ENCODE measurements at regions not wholly inside any gene's neighbourhood (a gene's known extent, or its start where the extent isn't known, plus 50 kb on each side); places are given as distances from the start of the nearest gene placed in this dataset.
A peak's percentile ranks its signal among the peaks of the same experiment; 100 is the strongest.

DNA sequence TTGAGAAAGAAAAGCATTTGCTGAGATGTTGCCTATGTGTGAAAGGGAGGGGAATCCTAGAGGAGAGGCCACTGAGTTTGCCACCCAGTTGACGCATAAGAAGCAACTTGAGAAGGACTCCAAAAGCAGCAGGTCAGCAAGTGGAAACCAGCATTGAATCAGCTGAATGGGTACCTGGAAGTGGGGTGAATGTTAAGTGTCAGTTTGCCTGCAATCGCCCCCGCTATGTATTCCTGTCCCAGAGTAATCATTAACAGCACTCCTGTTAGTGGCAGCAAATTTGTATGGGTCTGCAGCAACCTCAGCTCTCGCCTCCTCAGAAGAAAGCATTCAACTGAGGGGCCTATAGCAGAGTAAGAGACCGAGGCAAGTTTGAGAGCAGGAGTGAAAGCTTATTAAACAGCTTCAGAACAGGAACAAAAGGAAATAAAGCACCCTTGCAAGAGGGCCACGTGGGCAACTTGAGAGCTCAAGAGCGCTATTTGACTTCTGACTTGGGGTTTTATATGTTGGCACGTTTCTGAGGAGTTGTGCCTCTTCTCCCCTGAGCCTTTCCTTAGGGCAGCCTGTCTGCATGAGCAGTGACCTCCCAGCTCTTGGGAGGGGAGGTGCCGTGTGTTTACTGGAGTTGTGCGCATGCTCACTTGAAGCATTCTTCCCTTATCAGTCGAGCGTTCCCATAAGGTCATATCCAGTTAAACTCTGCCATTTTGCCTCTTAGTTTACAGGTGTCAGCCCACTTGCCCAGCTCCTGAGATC lies 122.6 kb upstream of the PHACTR1 start:
- no peak for DNase-seq

- DNase-seq: no peak
Measured at GRCh38 chr6:12594530-12594893, 122.1 kb upstream of the PHACTR1 start.

DNA sequence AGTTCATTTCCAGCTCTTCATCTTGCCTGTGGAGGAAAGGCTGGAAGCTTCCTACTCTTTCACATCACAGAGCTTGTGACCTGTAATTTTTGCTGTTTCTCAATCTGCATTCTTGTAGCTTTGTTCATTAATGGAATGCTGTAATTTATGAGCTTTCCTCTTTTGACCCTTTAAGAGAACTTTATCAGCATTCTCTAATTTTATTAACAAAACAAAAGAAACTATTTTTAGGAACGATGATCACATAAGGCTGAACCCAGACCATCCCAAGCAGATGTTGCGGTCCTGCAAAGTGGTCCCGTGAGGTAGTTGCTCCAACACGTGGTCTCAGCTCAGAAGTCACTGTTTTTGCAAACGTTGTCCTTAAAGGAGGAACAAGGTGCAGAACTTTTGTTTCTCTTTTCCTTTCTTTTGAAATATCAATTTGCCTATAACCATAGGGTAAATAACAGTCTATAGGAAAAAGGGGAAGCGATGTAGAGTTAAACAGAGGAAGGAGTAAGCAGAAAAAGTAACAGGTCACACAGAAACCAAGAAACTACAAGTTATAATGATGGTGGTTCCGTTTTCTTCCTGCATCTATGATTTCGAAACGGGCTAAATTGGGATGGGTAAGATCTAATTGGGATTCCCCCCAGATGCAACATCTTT lies 121.3 kb upstream of the PHACTR1 start:
- DNase-seq: peak; percentile 20

GRCh38 chr6:12596731-12597130 lies 119.8 kb upstream of the PHACTR1 start:
- no peak for DNase-seq

- DNase-seq: peak; percentile 31
Measured at GRCh38 chr6:12598919-12599318, 117.6 kb upstream of the PHACTR1 start.

- DNase-seq: no peak
Measured at GRCh38 chr6:12601881-12602280, 114.7 kb upstream of the PHACTR1 start.

- DNase-seq: no peak
Measured at GRCh38 chr6:12602342-12602741, 114.2 kb upstream of the PHACTR1 start.

- peak; percentile 63 for DNase-seq
Measured at GRCh38 chr6:12602951-12603672, 113.5 kb upstream of the PHACTR1 start.

- no peak for DNase-seq
Measured at GRCh38 chr6:12603673-12604049, 112.9 kb upstream of the PHACTR1 start.

- peak; percentile 88 for DNase-seq
Measured at GRCh38 chr6:12605888-12606345, 110.7 kb upstream of the PHACTR1 start.

DNA sequence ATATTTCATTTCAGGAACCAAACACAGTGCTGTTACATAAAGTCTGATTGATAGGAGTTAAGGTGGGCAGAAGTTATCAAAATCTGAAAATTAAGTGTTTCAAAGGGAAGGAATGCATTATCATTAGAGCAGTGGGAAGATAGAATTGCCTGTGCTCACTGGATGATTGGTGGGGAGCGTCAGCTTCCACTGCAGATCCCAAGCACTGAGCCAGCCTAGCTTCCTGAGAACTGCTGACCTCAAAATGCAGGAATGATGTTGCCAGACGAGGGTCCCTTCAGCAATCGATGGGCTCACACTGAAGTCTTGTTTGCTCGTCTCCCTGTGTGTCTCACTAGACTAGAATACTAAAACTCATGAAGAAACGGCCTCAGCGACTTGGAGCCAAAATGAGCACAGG lies 110.0 kb upstream of the PHACTR1 start:
- DNase-seq: no peak

DNA sequence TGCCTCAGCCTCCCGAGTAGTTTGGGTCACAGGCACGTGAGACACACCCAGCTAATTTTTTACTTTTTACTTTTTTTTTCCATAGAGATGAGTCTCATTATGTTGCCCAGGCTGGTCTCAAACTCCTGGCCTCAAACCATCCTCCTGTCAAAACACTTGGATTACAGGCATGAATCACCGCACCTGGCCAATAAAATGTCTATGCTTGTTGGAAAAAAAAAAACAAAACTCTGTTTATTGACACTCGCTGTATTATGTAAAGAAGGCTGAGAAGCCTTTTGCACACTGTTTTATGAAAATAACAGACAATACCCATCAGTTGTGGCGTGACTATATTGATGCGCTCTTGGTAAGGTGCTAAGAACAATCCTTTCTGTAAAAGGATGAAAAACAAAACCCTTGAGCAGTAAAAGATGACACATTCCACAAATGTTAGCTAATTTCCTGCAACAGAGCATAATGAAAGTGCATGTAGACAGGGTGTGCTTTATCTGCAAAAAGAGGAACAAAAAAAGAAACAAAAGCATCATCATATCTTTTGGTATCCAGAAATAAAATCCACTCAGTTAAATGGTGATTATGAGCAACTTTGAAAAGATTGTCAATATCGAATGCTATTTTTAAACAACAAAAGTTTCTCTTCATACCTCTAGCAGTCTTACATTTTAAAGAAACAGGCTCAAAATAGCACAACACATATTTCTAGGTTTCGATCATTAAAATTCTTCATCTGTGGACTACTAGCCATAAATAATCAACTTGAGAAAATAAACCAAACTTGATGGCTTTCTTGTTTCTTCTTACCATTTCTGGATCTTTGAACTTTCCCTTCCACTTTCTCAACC lies 108.3 kb upstream of the PHACTR1 start:
- peak; percentile 45 for DNase-seq

- no peak for DNase-seq
Measured at GRCh38 chr6:12608874-12609273, 107.7 kb upstream of the PHACTR1 start.

- DNase-seq: no peak
Measured at GRCh38 chr6:12609751-12610150, 106.8 kb upstream of the PHACTR1 start.

DNA sequence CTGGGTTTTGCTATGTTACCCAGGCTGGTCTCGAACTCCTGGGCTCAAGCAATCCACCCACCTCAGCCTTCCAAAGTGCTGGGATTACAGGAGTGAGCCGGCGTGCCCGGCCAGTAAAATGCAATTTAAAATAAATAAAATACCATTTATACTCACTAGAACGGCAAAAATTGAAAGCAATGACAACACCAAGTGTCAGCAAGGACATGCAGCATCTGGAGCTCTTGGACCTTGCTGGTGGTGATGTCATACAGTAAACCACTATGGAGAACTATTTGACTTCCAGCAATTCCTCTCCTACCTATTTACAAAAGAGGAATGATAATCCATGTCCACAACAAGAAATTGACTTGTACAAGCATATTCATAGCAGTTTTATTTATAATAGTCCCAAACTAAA lies 105.7 kb upstream of the PHACTR1 start:
- DNase-seq: no peak

- no peak for DNase-seq
Measured at GRCh38 chr6:12613811-12614210, 102.8 kb upstream of the PHACTR1 start.

- no peak for DNase-seq
Measured at GRCh38 chr6:12614456-12614855, 102.1 kb upstream of the PHACTR1 start.

GRCh38 chr6:12618296-12618695 lies 98.3 kb upstream of the PHACTR1 start:
- DNase-seq: no peak

DNA sequence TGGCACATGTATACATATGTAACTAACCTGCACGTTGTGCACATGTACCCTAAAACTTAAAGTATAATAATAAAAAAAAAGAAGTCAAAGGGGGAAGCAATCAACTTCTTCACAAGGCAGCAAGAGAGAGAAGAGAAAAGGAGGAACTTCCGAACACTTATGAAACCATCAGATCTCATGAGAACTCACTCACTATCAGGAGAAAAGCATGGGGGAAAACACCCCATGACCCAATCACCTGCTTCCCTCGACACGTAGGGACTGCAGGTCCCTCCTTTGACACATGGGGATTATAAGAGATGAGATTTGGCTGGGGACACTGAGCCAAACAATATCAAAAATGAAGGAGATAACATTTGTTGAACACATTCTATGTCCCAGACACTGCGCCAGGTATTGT lies 94.8 kb upstream of the PHACTR1 start:
- peak; percentile 28 for DNase-seq

DNA sequence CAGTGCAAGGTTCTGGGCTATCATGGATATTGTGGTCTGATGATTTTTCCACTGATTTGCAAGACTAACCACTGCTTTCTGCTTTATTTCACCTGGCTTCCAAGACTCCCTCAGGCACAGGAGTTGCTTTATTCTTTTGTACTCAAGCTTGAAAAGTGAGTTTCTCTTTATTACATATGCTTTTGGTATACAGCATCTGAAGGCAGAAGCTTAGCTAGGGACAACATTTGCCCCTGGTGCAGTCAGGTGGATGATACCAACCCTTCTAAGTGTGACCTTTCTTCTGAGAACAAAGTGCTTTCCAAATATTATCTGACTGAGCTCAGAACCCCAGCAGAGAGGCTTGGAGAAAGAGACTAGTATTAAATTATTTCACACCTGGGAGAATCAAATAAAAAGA lies 94.0 kb upstream of the PHACTR1 start:
- DNase-seq: no peak

DNA sequence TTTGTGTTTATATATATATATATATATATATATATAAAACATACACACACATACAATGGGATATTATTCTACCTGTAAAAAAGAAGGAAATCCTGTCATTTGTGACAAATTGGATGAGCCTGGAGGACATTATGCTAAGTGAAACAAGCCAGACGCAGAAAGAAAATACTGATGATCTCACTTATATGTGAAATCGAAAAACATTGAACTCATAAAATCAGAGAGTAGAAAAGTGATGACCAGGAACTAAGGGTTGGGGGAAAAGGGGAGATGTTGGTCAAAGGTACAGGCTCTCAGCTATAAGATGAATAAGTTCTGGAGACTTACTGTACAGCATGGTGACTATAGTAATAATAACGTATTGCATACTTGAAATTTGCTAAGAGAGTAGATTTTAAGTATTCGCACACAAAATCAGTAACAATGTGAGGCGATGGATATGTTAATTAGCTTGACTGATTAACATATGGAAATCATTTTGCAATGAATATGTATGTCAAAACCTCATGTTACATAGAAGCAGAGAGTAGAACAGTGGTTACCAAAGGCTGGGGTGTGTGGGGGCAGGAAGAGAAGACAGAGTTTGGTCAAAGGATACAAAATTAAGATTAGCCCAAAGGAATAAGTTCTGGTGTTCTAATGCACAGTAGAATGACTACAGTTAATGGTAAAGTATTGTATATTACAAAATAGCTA lies 92.3 kb upstream of the PHACTR1 start:
- no peak for DNase-seq

GRCh38 chr6:12627053-12627452 lies 89.5 kb upstream of the PHACTR1 start:
- DNase-seq: no peak

All from hematopoietic multipotent progenitor cell treated with erythropoietin and hydrocortisone succinate and interleukin-3 and kit ligand, for 4 days (in vitro differentiated cells).